Natural killer cell (primary cell): ENCODE measurements at regions not wholly inside any gene's neighbourhood (a gene's known extent, or its start where the extent isn't known, plus 50 kb on each side); places are given as distances from the start of the nearest gene placed in this dataset.

ENCODE experiments used
- ATAC-seq, 3 donors: fragments of 150-1000 bp in 2 of 3; fragments of 200-7000 bp in 1 of 3; cut with Tn5 transposase; 1 replicate in 1 of 3; 2 replicates in 2 of 3; pipeline ENCODE4 v1.10.0; 2021; ENCODE audit warnings: mild to moderate bottlenecking in 2 of 3, moderate library complexity in 2 of 3
- DNase-seq, 2 donors: peaks; one replicate each; pipeline versions ENCODE4 v3.0.0 to v3.0.0-alpha.2; 2013 to 2021; ENCODE audit warnings: mixed read lengths in 1 of 2
- H3K27ac ChIP-seq: one replicate; pipeline ENCODE4 v1.5.1; 2013; ENCODE audit warnings: mild to moderate bottlenecking, low read length
- H3K27me3 ChIP-seq: one replicate; pipeline ENCODE4 v1.6.1; 2013; ENCODE audit warnings: low read length; ENCODE audit not compliant: control insufficient read depth, insufficient read depth
- H3K36me3 ChIP-seq: one replicate; pipeline ENCODE4 v1.6.1; 2013; ENCODE audit warnings: low read length; ENCODE audit not compliant: control insufficient read depth, insufficient read depth
- H3K4me1 ChIP-seq: one replicate; pipeline ENCODE4 v1.6.1; 2013; ENCODE audit warnings: low read length; ENCODE audit not compliant: control insufficient read depth, insufficient read depth
- H3K4me3 ChIP-seq: one replicate; pipeline ENCODE4 v1.5.1; 2013; ENCODE audit warnings: low read length
- H3K9me3 ChIP-seq: one replicate; pipeline ENCODE4 v1.6.1; 2013; ENCODE audit warnings: low read length; ENCODE audit not compliant: control insufficient read depth, insufficient read depth
- H3K27ac Mint-ChIP-seq, 2 donors: one replicate each; pipeline ENCODE4 v1.8.0; 2022; ENCODE audit warnings: mild to moderate bottlenecking in 2 of 2, mixed read lengths in 2 of 2, moderate library complexity in 1 of 2
- H3K27me3 Mint-ChIP-seq, 2 donors: one replicate each; pipeline ENCODE4 v1.8.0; 2022; ENCODE audit warnings: low read depth in 2 of 2, mixed read lengths in 2 of 2
- H3K36me3 Mint-ChIP-seq: one replicate; pipeline ENCODE4 v1.8.0; 2022; ENCODE audit warnings: mixed read lengths
- H3K4me1 Mint-ChIP-seq, 2 donors: one replicate each; pipeline ENCODE4 v1.8.0; 2022; ENCODE audit warnings: mixed read lengths in 2 of 2
- H3K4me3 Mint-ChIP-seq: one replicate; pipeline ENCODE4 v1.8.0; 2022; ENCODE audit warnings: mild to moderate bottlenecking, moderate library complexity, mixed read lengths
- H3K9me3 Mint-ChIP-seq, 2 donors: one replicate each; pipeline ENCODE4 v1.8.0; 2022; ENCODE audit warnings: mixed read lengths in 2 of 2
- CTCF ChIP-seq: fragments of 200-600 bp; IDR thresholded peaks from one replicate; pipeline ENCODE4 v1.8.0; 2022; ENCODE audit warnings: antibody characterized with exemption
- WGBS: methylation state at CpG from one replicate; pipeline ENCODE4 v1.1.7; 2013; ENCODE audit warnings: missing lambda C conversion rate; ENCODE audit not compliant: insufficient coverage; 5-methylcytosine and 5-hydroxymethylcytosine counted together
- intact Hi-C: fragments of 100-400 bp; cut with micrococcal nuclease; formaldehyde crosslinking; loops from one replicate; pipeline ENCODE4 v1.14.2; 2022

- H3K27ac ChIP-seq: no peak overlapping the region
- no peaks in the 10 kb centered on the region for H3K4me1 ChIP-seq
- WGBS: 94% methylated on average over 2 of the region's 2 CpGs
- no peak overlapping the region for H3K4me3 ChIP-seq
- Mint-ChIP-seq H3K27ac (no peak overlapping the region), H3K4me1 (no peaks in the 10 kb centered on the region), H3K36me3 (no peaks in the 10 kb centered on the region), H3K9me3 (no peaks in the 10 kb centered on the region), H3K4me3 (no peak overlapping the region), H3K27me3 (peaks cover 3 to 28% of the 10 kb centered on the region in 2 donors)
- no peak for TF ChIP-seq CTCF
- H3K27me3 ChIP-seq: no peaks in the 10 kb centered on the region
- no peaks in the 10 kb centered on the region for H3K36me3 ChIP-seq
- DNase-seq: no peak
- no peaks in the 10 kb centered on the region for H3K9me3 ChIP-seq
- ATAC-seq: no peak
- intact Hi-C loops: no loop called here
These were observed 88.6 kb upstream of the LMO4 start for GRCh38 chr1:87239997-87240605.

- 82% methylated on average over 7 of the region's 8 CpGs for WGBS
- H3K27me3 Mint-ChIP-seq: peaks cover 3 to 28% of the 10 kb centered on the region in 2 donors
- intact Hi-C loops: no loop called here
- H3K36me3 Mint-ChIP-seq: no peaks in the 10 kb centered on the region
- no peaks in the 10 kb centered on the region for H3K27me3 ChIP-seq
- no peaks in the 10 kb centered on the region for H3K4me1 ChIP-seq
- no peak for ATAC-seq
- no peak overlapping the region for H3K27ac Mint-ChIP-seq
- no peak for TF ChIP-seq CTCF
- H3K4me1 Mint-ChIP-seq: no peaks in the 10 kb centered on the region
- no peaks in the 10 kb centered on the region for H3K36me3 ChIP-seq
- H3K9me3 Mint-ChIP-seq: no peaks in the 10 kb centered on the region
- no peak overlapping the region for H3K4me3 ChIP-seq
- no peaks in the 10 kb centered on the region for H3K9me3 ChIP-seq
- no peak overlapping the region for H3K27ac ChIP-seq
- DNase-seq: no peak
- H3K4me3 Mint-ChIP-seq: no peak overlapping the region
These were observed 87.9 kb upstream of the LMO4 start for GRCh38 chr1:87240661-87241285.

GRCh38 chr1:87242445-87243185 is 86.1 kb upstream of the LMO4 start:
- Histone ChIP-seq H3K9me3 (no peaks in the 10 kb centered on the region), H3K27me3 (no peaks in the 10 kb centered on the region), H3K4me3 (no peak overlapping the region), H3K36me3 (no peaks in the 10 kb centered on the region), H3K27ac (no peak overlapping the region), H3K4me1 (no peaks in the 10 kb centered on the region)
- no peak for TF ChIP-seq CTCF
- Mint-ChIP-seq H3K9me3 (no peaks in the 10 kb centered on the region), H3K4me1 (no peaks in the 10 kb centered on the region), H3K4me3 (no peak overlapping the region), H3K36me3 (no peaks in the 10 kb centered on the region), H3K27ac (no peak overlapping the region), H3K27me3 (peaks cover 5 to 17% of the 10 kb centered on the region in 2 donors)
- DNase-seq (no peak), ATAC-seq (no peak)
- intact Hi-C loops: no loop called here
- WGBS: 91% methylated on average over 5 of the region's 6 CpGs
